ENCODE measurements at regions not wholly inside any gene's neighbourhood (a gene's known extent, or its start where the extent isn't known, plus 50 kb on each side); places are given as distances from the start of the nearest gene placed in this dataset.
"Not testable (repeated sequence)": the region's sequence is repeated elsewhere in the genome, so short reads cannot be mapped to it uniquely, and the experiment has no call there.

DNA sequence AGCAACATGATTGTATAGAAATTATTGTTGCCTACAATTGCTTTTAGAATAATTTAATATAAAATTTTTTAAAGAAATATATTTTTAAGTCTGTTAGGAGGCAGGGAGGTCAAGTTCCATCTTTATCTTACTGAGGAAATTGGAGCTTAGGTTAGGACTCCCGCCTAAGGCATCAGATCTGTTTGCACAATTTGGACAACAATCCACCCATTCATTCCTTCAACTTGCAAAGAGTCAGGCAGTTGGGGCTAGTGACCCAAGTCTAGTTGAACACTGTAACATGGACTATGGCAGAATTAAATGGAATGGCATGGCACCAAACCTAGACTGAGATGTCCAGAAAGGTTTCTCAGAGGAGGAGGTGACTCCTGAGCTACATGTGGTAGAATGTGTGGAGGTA lies 149.4 kb upstream of the SETMAR start:
- DNase-seq = no peak

GRCh38 chr3:4158329-4158728 lies 144.8 kb upstream of the SETMAR start:
- DNase-seq = no peak

GRCh38 chr3:4162096-4162495 lies 141.1 kb upstream of the SETMAR start:
- no peak for DNase-seq

DNA sequence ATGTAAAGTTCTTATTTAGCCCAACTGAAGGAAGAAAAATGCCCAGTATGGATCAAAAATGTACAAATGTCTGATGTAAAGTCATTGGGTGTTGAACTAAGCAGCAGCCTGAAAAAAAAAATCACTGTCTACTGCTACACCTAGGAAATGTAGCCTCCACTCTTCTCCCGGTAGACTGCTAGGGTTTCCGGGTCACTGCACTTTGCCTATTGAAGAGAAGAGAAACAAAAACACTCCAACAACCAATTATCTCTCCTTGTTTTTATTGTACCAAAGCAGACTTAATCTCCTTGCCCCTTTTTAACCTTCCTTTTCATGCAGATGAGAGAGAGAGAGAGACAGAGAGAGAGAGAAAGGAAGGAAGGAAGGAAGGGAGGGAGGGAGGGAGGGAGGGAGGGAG lies 140.2 kb upstream of the SETMAR start:
- no peak for DNase-seq

- DNase-seq = no peak
Measured at GRCh38 chr3:4166540-4166939, 136.6 kb upstream of the SETMAR start.

DNA sequence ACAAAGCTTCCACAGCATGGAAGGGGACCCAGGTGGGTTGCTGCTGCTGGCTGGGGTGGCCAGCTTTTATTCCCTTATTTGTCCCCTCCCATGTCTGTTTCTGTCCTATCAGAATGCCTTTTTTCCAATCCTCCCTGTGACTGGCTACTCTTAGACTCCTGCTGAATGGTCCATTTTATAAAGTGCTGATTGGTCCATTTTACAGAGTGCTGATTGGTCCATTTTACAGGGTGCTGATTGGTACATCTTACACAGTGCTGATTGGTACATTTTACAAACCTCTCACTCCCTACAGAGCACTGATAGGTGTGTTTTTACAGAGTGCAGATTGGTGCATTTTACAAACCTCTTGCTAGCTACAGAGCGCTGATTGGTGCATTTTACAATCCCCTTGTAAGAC lies 135.9 kb upstream of the SETMAR start:
- not testable (repeated sequence) for DNase-seq

- DNase-seq = no peak
Measured at GRCh38 chr3:4174791-4175190, 128.4 kb upstream of the SETMAR start.

- no peak for DNase-seq
Measured at GRCh38 chr3:4191971-4192370, 111.2 kb upstream of the SETMAR start.

DNA sequence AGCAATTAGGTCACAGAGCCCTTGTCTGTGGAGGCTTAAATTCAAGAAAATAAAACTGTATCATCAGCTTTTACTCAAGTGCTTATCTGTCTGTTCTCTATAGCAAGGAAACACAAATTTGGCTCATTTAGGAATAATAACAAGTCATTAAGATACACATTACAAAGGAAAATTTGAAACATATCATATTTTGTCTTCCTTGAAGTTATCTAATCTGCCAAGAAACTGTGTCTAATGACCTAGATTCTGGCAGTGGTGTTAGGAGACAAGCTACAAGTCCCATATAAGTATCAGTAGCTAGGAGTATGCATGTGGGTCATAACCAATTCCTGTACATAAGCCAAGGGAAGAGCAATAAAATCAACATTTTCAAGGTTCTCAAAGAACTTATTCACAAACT lies 108.2 kb upstream of the SETMAR start:
- no peak for DNase-seq

- DNase-seq = no peak
Measured at GRCh38 chr3:4196506-4197147, 106.5 kb upstream of the SETMAR start.

DNA sequence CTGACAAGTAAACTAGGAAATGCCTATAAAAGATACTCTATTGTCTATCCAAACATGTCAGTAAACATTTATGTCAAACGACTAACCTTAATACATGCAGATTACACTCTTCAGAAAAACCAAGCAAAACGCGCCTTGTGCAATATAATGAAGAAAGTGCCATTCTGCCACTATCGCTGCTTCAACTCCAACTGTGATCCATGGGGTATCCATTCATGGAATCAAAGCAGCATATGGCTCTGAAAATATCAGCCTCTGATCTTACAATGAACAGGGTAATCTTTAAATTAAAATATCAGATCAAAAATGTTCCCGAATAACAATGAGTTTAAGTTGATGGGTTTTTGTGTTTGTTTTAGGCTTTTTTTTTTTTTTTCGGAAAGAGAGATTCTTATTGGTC lies 105.5 kb upstream of the SETMAR start:
- no peak for DNase-seq

DNA sequence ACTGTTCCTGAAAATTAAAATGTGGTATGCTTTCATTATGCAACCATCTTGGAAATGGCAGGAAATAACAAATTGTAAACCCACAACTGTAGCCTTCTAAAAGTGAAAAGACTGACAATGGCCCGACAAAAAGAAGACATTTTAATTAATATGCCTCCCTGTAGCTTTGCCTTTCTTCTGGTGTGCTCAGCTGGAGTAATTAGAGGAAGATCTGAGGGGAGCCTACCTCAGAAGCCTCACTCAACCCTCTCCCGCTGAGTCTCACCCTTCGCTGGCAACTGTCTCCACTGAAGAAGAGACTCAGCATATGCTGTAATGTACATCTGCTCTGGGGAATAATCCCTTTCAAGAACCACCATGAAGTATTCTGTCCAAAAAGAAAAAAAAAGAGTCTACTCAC lies 104.7 kb upstream of the SETMAR start:
- DNase-seq = no peak

DNA sequence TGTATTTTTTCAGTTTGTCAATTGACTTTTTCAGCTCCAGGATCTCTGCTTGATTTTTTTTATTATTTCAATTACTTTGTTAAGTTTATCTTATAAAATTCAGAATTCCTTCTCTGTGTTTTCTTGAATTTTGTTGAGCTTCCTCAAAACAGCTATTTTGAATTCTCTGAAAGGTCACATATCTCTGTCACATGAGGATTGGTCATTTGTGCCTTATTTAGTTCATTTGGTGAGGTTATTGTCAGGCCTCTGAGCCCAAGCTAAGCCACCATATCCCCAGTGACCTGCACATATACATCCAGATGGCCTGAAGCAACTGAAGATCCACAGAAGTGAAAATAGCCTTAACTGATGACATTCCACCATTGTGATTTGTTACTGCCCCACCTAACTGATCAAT lies 98.4 kb upstream of the SETMAR start:
- not testable (repeated sequence) for DNase-seq

- DNase-seq = no peak
Measured at GRCh38 chr3:4207672-4208071, 95.5 kb upstream of the SETMAR start.

- DNase-seq = no peak
Measured at GRCh38 chr3:4208556-4208955, 94.6 kb upstream of the SETMAR start.

DNA sequence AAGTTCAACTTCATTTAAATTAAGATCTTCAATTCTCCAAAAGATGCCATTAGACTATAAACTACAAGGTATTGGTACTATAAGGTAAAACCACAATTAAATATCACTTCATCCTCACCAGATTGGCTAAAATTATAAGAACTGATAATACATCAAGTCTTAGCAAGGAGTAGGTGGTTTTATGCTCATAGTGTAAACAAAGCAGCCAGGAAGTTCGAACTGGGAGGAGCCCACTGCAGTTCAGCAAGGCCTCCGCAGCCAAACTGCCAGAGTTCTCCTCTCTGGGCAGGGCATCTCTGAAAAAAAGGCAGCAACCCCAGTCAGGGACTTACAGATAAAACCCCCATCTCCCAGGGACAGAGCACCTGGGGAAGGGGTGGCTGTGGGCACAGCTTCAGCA lies 91.6 kb upstream of the SETMAR start:
- no peak for DNase-seq

DNA sequence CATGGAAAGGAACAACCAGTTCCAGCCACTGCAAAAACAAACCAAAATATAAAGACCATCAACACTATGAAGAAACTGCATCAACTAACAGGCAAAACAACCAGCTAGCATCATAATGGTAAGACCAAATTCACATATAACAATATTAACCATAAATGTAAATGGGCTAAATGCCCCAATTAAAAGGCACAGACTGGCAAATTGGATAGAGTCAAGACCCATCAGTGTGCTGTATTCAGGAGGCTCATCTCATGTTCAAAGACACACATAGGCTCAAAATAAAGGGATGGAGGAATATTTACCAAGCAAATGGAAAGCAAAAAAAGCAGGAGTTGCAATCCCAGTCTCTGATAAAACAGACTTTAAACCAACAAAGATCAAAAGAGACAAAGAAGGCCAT lies 89.7 kb upstream of the SETMAR start:
- DNase-seq = not testable (repeated sequence)

- DNase-seq = not testable (repeated sequence)
Measured at GRCh38 chr3:4216974-4217373, 86.2 kb upstream of the SETMAR start.

- no peak for DNase-seq
Measured at GRCh38 chr3:4218456-4219226, 84.5 kb upstream of the SETMAR start.

GRCh38 chr3:4219227-4219568 lies 84.0 kb upstream of the SETMAR start:
- DNase-seq = no peak

GRCh38 chr3:4220065-4220464 lies 83.1 kb upstream of the SETMAR start:
- no peak for DNase-seq

DNA sequence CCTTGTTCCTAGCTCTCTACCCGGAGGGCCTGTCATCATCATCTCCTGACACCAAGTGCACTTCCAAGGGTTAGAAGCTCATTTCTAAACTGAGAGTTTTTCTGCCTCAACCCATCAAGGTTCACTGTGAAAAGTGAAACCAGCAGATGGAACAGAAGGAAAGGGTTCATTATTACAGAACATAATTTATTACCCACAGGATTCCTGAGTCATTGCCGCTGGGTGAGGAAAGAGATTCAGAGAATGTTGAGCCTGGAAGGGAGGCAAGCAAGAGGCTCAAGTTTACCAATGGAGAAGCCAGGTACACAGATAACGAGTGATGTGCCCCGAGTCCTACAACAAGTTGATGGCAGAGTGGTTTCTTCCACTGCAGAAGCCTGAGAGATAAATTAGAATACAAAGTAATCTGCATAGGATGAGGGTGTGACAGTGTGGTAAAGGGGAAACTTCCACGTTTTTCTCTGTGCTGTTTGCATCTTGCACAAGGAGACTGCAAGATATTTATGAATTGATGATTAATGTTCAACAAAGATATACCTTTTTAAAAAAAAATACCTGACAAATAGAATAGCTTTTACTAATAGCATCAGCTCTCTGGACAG lies 80.5 kb upstream of the SETMAR start:
- peak; percentile 18 for DNase-seq

DNA sequence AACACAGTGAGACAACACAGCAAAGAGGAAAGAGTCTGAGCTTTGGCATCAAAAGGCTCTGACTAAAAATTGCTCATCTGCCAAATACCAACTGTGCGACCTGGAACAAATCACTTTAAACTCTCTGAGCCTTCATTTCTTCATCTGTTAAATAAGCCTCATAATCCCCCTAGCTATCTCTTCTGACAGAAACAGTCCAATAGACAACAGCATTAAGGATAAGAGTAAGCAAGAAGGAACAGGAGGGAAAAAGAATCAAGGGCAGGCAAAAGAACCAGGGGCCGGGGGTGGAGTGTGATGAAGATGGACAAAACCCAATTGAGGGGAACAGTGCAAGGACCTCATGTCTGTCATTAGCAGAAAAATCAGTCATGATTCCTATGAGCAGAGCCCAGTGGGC lies 79.4 kb upstream of the SETMAR start:
- DNase-seq = no peak

- DNase-seq = no peak
Measured at GRCh38 chr3:4224331-4224730, 78.8 kb upstream of the SETMAR start.
